Prostate gland (tissue), 2 donors: ENCODE measurements at regions not wholly inside any gene's neighbourhood (a gene's known extent, or its start where the extent isn't known, plus 50 kb on each side); places are given as distances from the start of the nearest gene placed in this dataset.

ENCODE experiments used
- CTCF ChIP-seq, 4 experiments: fragments of 200-600 bp in 2 of 4; fragments of 450-650 bp in 2 of 4; sonication (generic) in 2 of 4; IDR thresholded peaks; 1 replicate in 3 of 4; 2 replicates in 1 of 4; pipeline ENCODE4 v1.5.1; 2016 to 2019; ENCODE audit warnings: antibody characterized with exemption in 4 of 4, mild to moderate bottlenecking in 2 of 4, moderate library complexity in 2 of 4
- POLR2A ChIP-seq: fragments of 450-650 bp; IDR thresholded peaks from one replicate; pipeline ENCODE4 v1.6.1; 2016; ENCODE audit warnings: antibody characterized with exemption, mild to moderate bottlenecking
- POLR2AphosphoS5 ChIP-seq: sonication (generic); formaldehyde crosslinking; IDR thresholded peaks from one replicate; pipeline ENCODE4 v1.6.1; 2017; ENCODE audit warnings: antibody characterized with exemption

DNA sequence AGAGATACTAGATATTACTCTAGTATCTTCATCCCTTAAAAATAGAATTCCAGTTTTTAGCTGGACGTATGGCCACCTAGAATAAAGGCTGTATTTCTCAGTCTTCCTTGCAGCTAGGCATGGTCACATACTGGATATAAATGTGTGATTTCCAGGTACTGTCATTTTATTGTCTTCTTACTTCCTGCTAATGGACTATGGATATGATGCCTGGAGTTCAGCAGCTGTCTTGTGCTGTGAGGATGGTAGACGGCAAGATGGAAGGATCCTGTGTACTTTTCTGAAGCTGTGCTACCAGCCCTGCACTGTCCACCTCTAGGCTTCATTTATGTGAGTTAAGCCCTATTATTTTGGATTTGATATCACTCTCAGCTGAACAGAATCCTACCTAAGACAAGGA, 83.4 kb downstream of the EBLN2 start:
- no peak for TF ChIP-seq CTCF (IDR thresholded peaks at IDR 0.05)
- no peak for TF ChIP-seq POLR2A
- TF ChIP-seq POLR2AphosphoS5 = no peak
